ENCODE measurements at regions not wholly inside any gene's neighbourhood (a gene's known extent, or its start where the extent isn't known, plus 50 kb on each side); places are given as distances from the start of the nearest gene placed in this dataset.

DNA sequence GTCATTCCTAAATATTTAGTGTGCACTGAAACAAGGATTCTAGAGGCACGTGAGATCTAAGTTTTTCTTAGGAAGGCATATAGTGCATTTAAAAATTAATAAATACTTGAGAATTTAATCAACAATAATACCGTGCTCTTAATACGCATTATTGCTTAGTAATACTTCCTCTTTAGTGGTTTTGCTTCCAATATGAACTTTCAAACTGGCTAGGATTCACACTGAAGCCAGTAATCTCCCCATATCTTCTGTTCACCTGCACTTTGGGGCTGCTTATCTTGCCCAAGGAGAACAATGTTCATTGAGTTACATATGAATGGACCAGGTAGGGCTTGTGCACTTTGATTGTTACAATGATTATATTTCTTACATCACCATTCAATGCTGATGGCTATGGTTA lies 180.5 kb upstream of the RIOK2 start:
- Histone ChIP-seq H3K27me3 (ENCODE audit: control insufficient read depth in 3 of 3, insufficient read depth in 3 of 3, low read length in 2 of 3) (no peaks in the 10 kb centered on the region), H3K36me3 (ENCODE audit: control insufficient read depth in 4 of 4, insufficient read depth in 4 of 4, low read length in 4 of 4) (no peaks in the 10 kb centered on the region), H3K4me1 (ENCODE audit: control insufficient read depth in 5 of 5, insufficient read depth in 5 of 5, low read length in 5 of 5) (peaks cover 0 to 12% (median 0%) of the 10 kb centered on the region in 5 donors), H3K9me3 (ENCODE audit: control insufficient read depth in 4 of 4, insufficient read depth in 3 of 4, low read length in 3 of 4) (peaks cover 0 to 4% (median 0%) of the 10 kb centered on the region in 4 donors), H3K27ac (ENCODE audit: low read depth in 1 of 2, low read length in 1 of 2) (no peak overlapping the region), H3K9ac (ENCODE audit: insufficient read depth in 1 of 2, low read length in 2 of 2) (no peak overlapping the region), H3K4me3 (no peak overlapping the region)
- TF ChIP-seq, protein P1, sequence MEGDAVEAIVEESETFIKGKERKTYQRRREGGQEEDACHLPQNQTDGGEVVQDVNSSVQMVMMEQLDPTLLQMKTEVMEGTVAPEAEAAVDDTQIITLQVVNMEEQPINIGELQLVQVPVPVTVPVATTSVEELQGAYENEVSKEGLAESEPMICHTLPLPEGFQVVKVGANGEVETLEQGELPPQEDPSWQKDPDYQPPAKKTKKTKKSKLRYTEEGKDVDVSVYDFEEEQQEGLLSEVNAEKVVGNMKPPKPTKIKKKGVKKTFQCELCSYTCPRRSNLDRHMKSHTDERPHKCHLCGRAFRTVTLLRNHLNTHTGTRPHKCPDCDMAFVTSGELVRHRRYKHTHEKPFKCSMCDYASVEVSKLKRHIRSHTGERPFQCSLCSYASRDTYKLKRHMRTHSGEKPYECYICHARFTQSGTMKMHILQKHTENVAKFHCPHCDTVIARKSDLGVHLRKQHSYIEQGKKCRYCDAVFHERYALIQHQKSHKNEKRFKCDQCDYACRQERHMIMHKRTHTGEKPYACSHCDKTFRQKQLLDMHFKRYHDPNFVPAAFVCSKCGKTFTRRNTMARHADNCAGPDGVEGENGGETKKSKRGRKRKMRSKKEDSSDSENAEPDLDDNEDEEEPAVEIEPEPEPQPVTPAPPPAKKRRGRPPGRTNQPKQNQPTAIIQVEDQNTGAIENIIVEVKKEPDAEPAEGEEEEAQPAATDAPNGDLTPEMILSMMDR (IDR thresholded peaks at IDR 0.05; ENCODE audit: control extremely low read depth, extremely low read depth) = no peak
- 57 to 75% methylated on average over 3 of the region's 3 CpGs for WGBS, 2 donors
- DNase-seq (no peak), ATAC-seq (ENCODE audit: insufficient read depth, low FRiP score) (no peak)

DNA sequence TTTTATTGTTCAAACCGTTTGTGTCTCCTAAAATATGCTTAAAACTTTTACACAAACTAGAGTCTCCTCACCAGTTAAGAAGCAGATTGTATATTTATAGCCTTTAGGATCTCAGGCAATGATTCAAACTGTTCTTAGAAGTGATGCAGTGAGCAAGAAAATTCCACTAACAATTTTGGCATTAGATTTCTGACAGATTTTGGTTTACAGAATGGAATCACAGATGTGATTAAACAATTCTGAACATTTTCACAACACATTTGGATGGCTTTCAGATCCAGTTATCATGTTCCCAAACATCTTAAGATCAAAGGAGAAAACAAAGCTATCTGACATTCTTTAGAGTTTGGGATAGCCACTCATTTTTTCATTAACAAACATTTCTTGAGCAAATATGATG lies 181.7 kb upstream of the RIOK2 start:
- WGBS, 2 donors = 36 to 51% methylated on average over 1 of the region's 1 CpG
- Histone ChIP-seq H3K27ac (ENCODE audit: low read depth in 1 of 2, low read length in 1 of 2) (no peak overlapping the region), H3K36me3 (ENCODE audit: control insufficient read depth in 4 of 4, insufficient read depth in 4 of 4, low read length in 4 of 4) (no peaks in the 10 kb centered on the region), H3K4me1 (ENCODE audit: control insufficient read depth in 5 of 5, insufficient read depth in 5 of 5, low read length in 5 of 5) (peaks cover 0 to 12% (median 0%) of the 10 kb centered on the region in 5 donors), H3K9ac (ENCODE audit: insufficient read depth in 1 of 2, low read length in 2 of 2) (no peak overlapping the region), H3K27me3 (ENCODE audit: control insufficient read depth in 3 of 3, insufficient read depth in 3 of 3, low read length in 2 of 3) (no peaks in the 10 kb centered on the region), H3K9me3 (ENCODE audit: control insufficient read depth in 4 of 4, insufficient read depth in 3 of 4, low read length in 3 of 4) (peaks cover 0 to 10% (median 0%) of the 10 kb centered on the region in 4 donors), H3K4me3 (no peak overlapping the region)
- DNase-seq = peak in 2 of 3 donors; percentile 78 to 80
- TF ChIP-seq, protein P1 (IDR thresholded peaks at IDR 0.05; ENCODE audit: control extremely low read depth, extremely low read depth) = no peak
- ATAC-seq (ENCODE audit: insufficient read depth, low FRiP score) = no peak

DNA sequence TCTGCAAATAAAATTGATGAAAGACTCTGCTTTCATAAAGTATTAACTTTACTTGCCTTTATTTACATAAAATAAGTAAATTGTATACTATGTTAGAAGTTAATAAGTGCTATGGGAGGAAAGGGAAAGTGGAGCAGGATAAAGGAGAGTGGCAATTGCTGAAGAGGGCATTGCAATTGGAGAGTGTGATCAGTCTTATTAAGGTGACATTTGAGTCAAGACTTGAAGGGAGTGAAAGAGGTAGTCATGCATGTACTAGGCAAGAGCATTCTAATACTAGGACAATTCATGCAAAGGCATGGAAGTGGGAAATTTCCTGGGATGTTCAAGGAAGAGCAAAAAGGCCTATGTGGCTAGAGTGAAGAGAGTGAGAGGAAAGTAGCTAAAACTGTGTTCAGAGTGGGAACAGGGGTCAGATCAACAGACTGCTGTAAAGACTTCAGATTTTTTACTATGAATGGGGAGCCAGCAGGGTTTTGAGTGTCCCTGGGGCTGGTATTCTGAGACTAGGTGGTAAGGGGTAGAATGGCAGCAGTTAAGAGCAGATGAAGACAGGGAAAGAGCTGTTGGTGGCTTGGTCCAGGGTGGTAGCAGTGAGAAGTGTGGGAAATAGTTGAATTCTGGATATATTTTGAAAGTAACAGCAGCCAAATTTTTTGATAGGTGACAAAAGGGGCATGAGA lies 182.3 kb upstream of the RIOK2 start:
- H3K36me3 ChIP-seq (ENCODE audit: control insufficient read depth in 4 of 4, insufficient read depth in 4 of 4, low read length in 4 of 4) = no peaks in the 10 kb centered on the region
- no peak overlapping the region for H3K4me3 ChIP-seq
- H3K27me3 ChIP-seq (ENCODE audit: control insufficient read depth in 3 of 3, insufficient read depth in 3 of 3, low read length in 2 of 3) = no peaks in the 10 kb centered on the region
- no peak for ATAC-seq (ENCODE audit: insufficient read depth, low FRiP score)
- no peak overlapping the region for H3K27ac ChIP-seq (ENCODE audit: low read depth in 1 of 2, low read length in 1 of 2)
- peak in 1 of 3 donors; percentile 1 for DNase-seq
- TF ChIP-seq, protein P1 (IDR thresholded peaks at IDR 0.05; ENCODE audit: control extremely low read depth, extremely low read depth) = no peak
- H3K9ac ChIP-seq (ENCODE audit: insufficient read depth in 1 of 2, low read length in 2 of 2) = no peak overlapping the region
- peaks cover 0 to 12% (median 0%) of the 10 kb centered on the region in 5 donors for H3K4me1 ChIP-seq (ENCODE audit: control insufficient read depth in 5 of 5, insufficient read depth in 5 of 5, low read length in 5 of 5)
- peaks cover 0 to 12% (median 0%) of the 10 kb centered on the region in 4 donors for H3K9me3 ChIP-seq (ENCODE audit: control insufficient read depth in 4 of 4, insufficient read depth in 3 of 4, low read length in 3 of 4)

All from lung (tissue), 11 donors.